ENCODE measurements at regions not wholly inside any gene's neighbourhood (a gene's known extent, or its start where the extent isn't known, plus 50 kb on each side); places are given as distances from the start of the nearest gene placed in this dataset.
"Not testable (repeated sequence)": the region's sequence is repeated elsewhere in the genome, so short reads cannot be mapped to it uniquely, and the experiment has no call there.

- no peak for TF ChIP-seq CTCF (IDR thresholded peaks at IDR 0.05; ENCODE audit: borderline replicate concordance)
- intact Hi-C loops (cut with micrococcal nuclease), result no loop called here
- Histone ChIP-seq H3K27me3 (ENCODE audit: low read depth) (peaks cover 4% of the 10 kb centered on the region), H3K4me1 (no peaks in the 10 kb centered on the region), H3K36me3 (no peaks in the 10 kb centered on the region), H3K4me3 (no peak overlapping the region), H3K9me3 (replicated peaks) (peaks cover 7% of the 10 kb centered on the region), H3K27ac (replicated peaks) (no peak overlapping the region)
- DNase-seq, result no peak
Observed at GRCh38 chr16:80909720-80910119, 97.0 kb downstream of the CMC2 start.

GRCh38 chr16:80906169-80906568 lies 100.5 kb downstream of the CMC2 start:
- H3K36me3 ChIP-seq; DNase-seq; H3K4me1 ChIP-seq; H3K9me3 ChIP-seq (replicated peaks); H3K27me3 ChIP-seq (ENCODE audit: low read depth); intact Hi-C loops (cut with micrococcal nuclease); H3K27ac ChIP-seq (replicated peaks); H3K4me3 ChIP-seq: not testable (repeated sequence)

GRCh38 chr16:80903616-80904015 lies 99.2 kb upstream of the CDYL2 start:
- H3K27me3 ChIP-seq (ENCODE audit: low read depth), result no peaks in the 10 kb centered on the region
- no peak overlapping the region for H3K4me3 ChIP-seq
- H3K4me1 ChIP-seq, result peaks cover 17% of the 10 kb centered on the region
- no peak overlapping the region for H3K27ac ChIP-seq (replicated peaks)
- no peak for TF ChIP-seq CTCF (IDR thresholded peaks at IDR 0.05; ENCODE audit: borderline replicate concordance)
- intact Hi-C loops (cut with micrococcal nuclease), result no loop called here
- no peaks in the 10 kb centered on the region for H3K36me3 ChIP-seq
- DNase-seq, result no peak
- no peaks in the 10 kb centered on the region for H3K9me3 ChIP-seq (replicated peaks)

GRCh38 chr16:80902306-80903110 lies 98.1 kb upstream of the CDYL2 start:
- Histone ChIP-seq H3K27ac (replicated peaks) (no peak overlapping the region), H3K36me3 (no peaks in the 10 kb centered on the region), H3K9me3 (replicated peaks) (no peaks in the 10 kb centered on the region), H3K4me3 (no peak overlapping the region), H3K4me1 (peaks cover 17% of the 10 kb centered on the region), H3K27me3 (ENCODE audit: low read depth) (no peaks in the 10 kb centered on the region)
- intact Hi-C loops (cut with micrococcal nuclease), result no loop called here
- DNase-seq, result no peak
- no peak for TF ChIP-seq CTCF (IDR thresholded peaks at IDR 0.05; ENCODE audit: borderline replicate concordance)

GRCh38 chr16:80900593-80900954 lies 96.2 kb upstream of the CDYL2 start:
- no peak for TF ChIP-seq CTCF (IDR thresholded peaks at IDR 0.05; ENCODE audit: borderline replicate concordance)
- Histone ChIP-seq H3K9me3 (replicated peaks) (no peaks in the 10 kb centered on the region), H3K27ac (replicated peaks) (peak overlapping the region; percentile 74), H3K36me3 (no peaks in the 10 kb centered on the region), H3K4me3 (peak overlapping the region; percentile 36), H3K27me3 (ENCODE audit: low read depth) (no peaks in the 10 kb centered on the region), H3K4me1 (peaks cover 17% of the 10 kb centered on the region)
- intact Hi-C loops (cut with micrococcal nuclease), result no loop called here
- DNase-seq, result no peak

GRCh38 chr16:80899809-80900592 lies 95.6 kb upstream of the CDYL2 start:
- Histone ChIP-seq H3K4me1 (peaks cover 17% of the 10 kb centered on the region), H3K36me3 (no peaks in the 10 kb centered on the region), H3K9me3 (replicated peaks) (no peaks in the 10 kb centered on the region), H3K4me3 (peak overlapping the region; percentile 36), H3K27me3 (ENCODE audit: low read depth) (no peaks in the 10 kb centered on the region), H3K27ac (replicated peaks) (peak overlapping the region; percentile 74)
- no peak for TF ChIP-seq CTCF (IDR thresholded peaks at IDR 0.05; ENCODE audit: borderline replicate concordance)
- DNase-seq, result peak; percentile 86
- intact Hi-C loops (cut with micrococcal nuclease), result no loop called here
